Esophagus squamous epithelium (tissue), 5 donors: ENCODE measurements at regions not wholly inside any gene's neighbourhood (a gene's known extent, or its start where the extent isn't known, plus 50 kb on each side); places are given as distances from the start of the nearest gene placed in this dataset.

Experiments used
- DNase-seq: peaks from one replicate; lab custom pipeline; 2025; lab: John Stamatoyannopoulos, UW
- H3K27ac ChIP-seq, 4 donors: fragments of 200-600 bp; sonication (generic); one replicate each; pipeline ENCODE4 v1.5.1; 2016 to 2019; ENCODE audit warnings: mild to moderate bottlenecking in 1 of 4
- H3K27me3 ChIP-seq, 4 donors: fragments of 200-600 bp; sonication (generic); 1 replicate in 3 of 4; 2 replicates in 1 of 4; pipeline versions ENCODE4 v1.5.1 to v1.6.0; 2017 to 2021; ENCODE audit warnings: antibody characterized with exemption in 1 of 4
- H3K36me3 ChIP-seq, 3 donors: fragments of 200-600 bp; sonication (generic); one replicate each; pipeline ENCODE4 v1.5.1; 2016 to 2019
- H3K4me1 ChIP-seq, 3 donors: fragments of 200-600 bp; sonication (generic); one replicate each; pipeline ENCODE4 v1.5.1; 2017 to 2019
- H3K4me3 ChIP-seq, 4 donors: fragments of 200-600 bp; sonication (generic); 1 replicate in 3 of 4; 2 replicates in 1 of 4; pipeline ENCODE4 v1.5.1; 2016 to 2019; ENCODE audit warnings: mild to moderate bottlenecking in 2 of 4, moderate library complexity in 1 of 4
- H3K9me3 ChIP-seq, 3 donors: fragments of 200-600 bp; sonication (generic); one replicate each; pipeline ENCODE4 v1.5.1; 2016 to 2019
- POLR2A ChIP-seq, 4 donors: fragments of 450-650 bp; IDR thresholded peaks; one replicate each; pipeline ENCODE4 v1.6.1; 2017; ENCODE audit warnings: antibody characterized with exemption in 4 of 4, mild to moderate bottlenecking in 4 of 4, moderate library complexity in 3 of 4
- WGBS, 2 donors: methylation state at CpG; one replicate each; pipeline ENCODE4 v1.1.5; 2018; 5-methylcytosine and 5-hydroxymethylcytosine counted together
- intact Hi-C: fragments of 100-400 bp; cut with DNase I; formaldehyde crosslinking; loops from one replicate; pipeline ENCODE4 v1.15.0; 2022
- TF ChIP-seq, protein P1 (sequence below), 6 experiments: fragments of 450-650 bp in 4 of 6; fragments of 200-600 bp in 2 of 6; sonication (generic) in 2 of 6; IDR thresholded peaks; one replicate each; pipeline ENCODE4 v1.5.1; 2016 to 2019; ENCODE audit warnings: antibody characterized with exemption in 6 of 6, mild to moderate bottlenecking in 4 of 6, moderate library complexity in 4 of 6
- donor health status: DM: yes; HTN: yes; CAD: no.

DNA sequence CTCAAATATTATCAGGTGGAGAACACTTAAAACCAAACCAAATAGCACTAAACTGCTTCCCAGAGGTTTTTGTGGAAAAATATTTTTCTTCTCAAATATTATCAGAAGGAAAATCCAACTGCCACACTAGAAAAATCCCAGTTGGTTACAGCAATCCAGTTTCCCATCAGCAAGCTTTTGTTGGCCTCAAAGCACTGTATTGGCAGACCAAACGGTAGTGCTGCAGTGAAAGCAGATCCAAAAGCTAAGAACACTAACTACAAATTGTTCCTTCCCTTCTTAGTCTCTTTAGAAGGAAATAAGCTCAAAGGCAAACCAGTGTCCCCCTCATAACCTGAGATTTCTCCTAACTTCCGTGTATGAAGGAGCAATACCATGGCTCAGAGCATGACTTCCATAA is 105.3 kb downstream of the TRIM36 start:
- H3K9me3 ChIP-seq: no peaks in the 10 kb centered on the region
- H3K27me3 ChIP-seq: no peaks in the 10 kb centered on the region
- TF ChIP-seq POLR2A (IDR thresholded peaks at IDR 0.05): no peak
- TF ChIP-seq, protein P1, sequence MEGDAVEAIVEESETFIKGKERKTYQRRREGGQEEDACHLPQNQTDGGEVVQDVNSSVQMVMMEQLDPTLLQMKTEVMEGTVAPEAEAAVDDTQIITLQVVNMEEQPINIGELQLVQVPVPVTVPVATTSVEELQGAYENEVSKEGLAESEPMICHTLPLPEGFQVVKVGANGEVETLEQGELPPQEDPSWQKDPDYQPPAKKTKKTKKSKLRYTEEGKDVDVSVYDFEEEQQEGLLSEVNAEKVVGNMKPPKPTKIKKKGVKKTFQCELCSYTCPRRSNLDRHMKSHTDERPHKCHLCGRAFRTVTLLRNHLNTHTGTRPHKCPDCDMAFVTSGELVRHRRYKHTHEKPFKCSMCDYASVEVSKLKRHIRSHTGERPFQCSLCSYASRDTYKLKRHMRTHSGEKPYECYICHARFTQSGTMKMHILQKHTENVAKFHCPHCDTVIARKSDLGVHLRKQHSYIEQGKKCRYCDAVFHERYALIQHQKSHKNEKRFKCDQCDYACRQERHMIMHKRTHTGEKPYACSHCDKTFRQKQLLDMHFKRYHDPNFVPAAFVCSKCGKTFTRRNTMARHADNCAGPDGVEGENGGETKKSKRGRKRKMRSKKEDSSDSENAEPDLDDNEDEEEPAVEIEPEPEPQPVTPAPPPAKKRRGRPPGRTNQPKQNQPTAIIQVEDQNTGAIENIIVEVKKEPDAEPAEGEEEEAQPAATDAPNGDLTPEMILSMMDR (IDR thresholded peaks at IDR 0.05): no peak
- DNase-seq: no peak
- H3K4me1 ChIP-seq: peaks cover 0 to 4% (median 3%) of the 10 kb centered on the region in 3 donors
- 60 to 62% methylated on average over 2 of the region's 2 CpGs for WGBS, 2 donors
- no peak overlapping the region for H3K4me3 ChIP-seq
- H3K27ac ChIP-seq: no peak overlapping the region
- H3K36me3 ChIP-seq: no peaks in the 10 kb centered on the region
- intact Hi-C loops: no loop called here

DNA sequence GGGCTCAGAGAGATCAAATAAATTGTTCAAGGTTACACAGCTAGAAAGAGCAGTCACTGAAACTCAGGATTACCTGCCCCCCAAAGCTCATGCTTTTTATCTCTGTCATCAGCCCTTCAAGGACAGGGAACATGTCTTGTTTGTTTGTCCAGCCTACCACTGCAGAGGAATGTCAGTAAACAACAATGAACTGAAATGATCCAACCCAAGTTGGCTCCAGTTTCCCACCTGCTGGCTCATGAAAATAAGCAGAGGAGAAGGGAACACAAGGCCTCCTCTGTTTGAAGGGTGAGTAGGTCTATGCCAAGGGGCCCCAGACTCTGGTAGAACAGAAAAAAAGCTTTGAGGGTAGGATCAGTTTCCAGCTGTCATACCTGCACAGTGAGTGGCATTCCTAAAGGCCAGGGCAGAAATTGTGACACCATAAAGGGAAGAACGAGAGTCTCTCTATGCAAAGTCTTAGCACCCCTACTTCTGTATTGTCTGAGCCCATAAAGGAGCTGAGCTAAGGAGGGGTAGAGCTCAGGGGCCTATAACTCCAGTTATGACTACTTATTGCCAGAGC is 115.2 kb downstream of the TRIM36 start:
- Histone ChIP-seq H3K4me1 (no peaks in the 10 kb centered on the region), H3K4me3 (no peak overlapping the region), H3K9me3 (no peaks in the 10 kb centered on the region), H3K36me3 (no peaks in the 10 kb centered on the region), H3K27ac (no peak overlapping the region), H3K27me3 (no peaks in the 10 kb centered on the region)
- DNase-seq: no peak
- WGBS, 2 donors: 58 to 78% methylated on average over 1 of the region's 1 CpG
- intact Hi-C loops: no loop called here
- no peak for TF ChIP-seq POLR2A (IDR thresholded peaks at IDR 0.05)
- TF ChIP-seq, protein P1 (IDR thresholded peaks at IDR 0.05): no peak

DNA sequence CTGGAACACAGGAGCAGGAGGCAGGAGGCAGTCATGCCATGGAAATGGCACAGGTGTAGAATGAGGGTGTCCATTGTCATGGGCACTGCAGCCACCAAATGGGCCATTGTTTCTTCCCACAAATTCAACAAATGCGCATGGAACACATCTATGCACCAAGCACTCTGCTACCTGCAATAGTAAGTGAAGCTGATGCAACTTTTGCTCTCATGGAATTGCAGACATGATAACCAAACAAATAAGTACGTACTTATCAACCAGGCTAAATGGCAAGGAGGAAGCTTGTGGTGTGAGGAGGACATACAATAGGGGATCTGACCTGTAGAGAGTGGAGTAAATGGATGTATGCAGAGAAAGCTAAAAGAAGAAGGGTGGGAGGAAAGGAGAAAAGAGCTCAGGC is 116.8 kb downstream of the TRIM36 start:
- Histone ChIP-seq H3K27me3 (no peaks in the 10 kb centered on the region), H3K27ac (no peak overlapping the region), H3K36me3 (no peaks in the 10 kb centered on the region), H3K4me1 (no peaks in the 10 kb centered on the region), H3K4me3 (no peak overlapping the region), H3K9me3 (no peaks in the 10 kb centered on the region)
- TF ChIP-seq, protein P1 (IDR thresholded peaks at IDR 0.05): no peak
- no peak for TF ChIP-seq POLR2A (IDR thresholded peaks at IDR 0.05)
- DNase-seq: no peak
- intact Hi-C loops: no loop called here
- 85% methylated on average over 2 of the region's 2 CpGs for WGBS, 2 donors

DNA sequence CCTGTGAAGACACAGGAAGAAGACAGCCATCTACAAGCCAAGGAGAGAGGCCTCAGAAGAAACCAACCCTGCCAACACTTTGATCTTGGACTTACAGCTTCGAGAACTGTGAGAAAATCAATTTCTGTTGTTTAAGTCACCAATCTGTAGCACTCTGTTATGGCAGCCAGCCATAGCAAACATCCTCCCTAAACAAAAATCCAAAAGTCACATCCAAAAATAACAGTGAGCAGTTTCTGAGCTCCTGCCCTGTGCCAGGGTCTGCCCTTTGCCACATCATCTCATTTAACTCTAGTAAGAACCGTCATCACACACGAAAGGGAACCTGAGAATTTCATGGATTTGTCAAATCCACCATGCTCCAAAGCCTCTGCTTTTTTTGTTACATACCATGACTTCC is 118.8 kb downstream of the TRIM36 start:
- DNase-seq: no peak
- Histone ChIP-seq H3K27ac (no peak overlapping the region), H3K36me3 (no peaks in the 10 kb centered on the region), H3K4me3 (no peak overlapping the region), H3K27me3 (no peaks in the 10 kb centered on the region), H3K4me1 (no peaks in the 10 kb centered on the region), H3K9me3 (no peaks in the 10 kb centered on the region)
- WGBS, 2 donors: 20 to 32% methylated on average over 3 of the region's 3 CpGs
- TF ChIP-seq, protein P1 (IDR thresholded peaks at IDR 0.05): no peak
- no peak for TF ChIP-seq POLR2A (IDR thresholded peaks at IDR 0.05)
- intact Hi-C loops: no loop called here

DNA sequence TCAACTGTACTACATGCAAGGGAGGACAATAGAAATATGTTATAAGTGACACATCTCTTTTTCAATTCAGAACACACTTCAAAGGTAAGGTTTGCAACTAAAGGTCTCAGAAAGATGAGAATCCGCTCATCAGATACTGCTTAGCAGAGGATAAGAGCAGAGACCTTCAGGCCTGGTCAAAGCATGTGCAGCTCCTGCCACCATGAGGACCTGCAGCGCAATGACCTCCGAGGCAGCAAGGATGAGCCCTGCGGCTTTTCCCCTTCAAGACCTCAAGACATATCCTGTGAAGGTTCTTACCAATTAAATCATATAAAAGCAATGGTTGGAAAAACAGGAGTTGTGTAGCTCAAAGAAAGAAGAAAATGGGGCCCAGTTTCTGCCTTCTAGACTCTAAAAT is 135.8 kb downstream of the TRIM36 start:
- intact Hi-C loops: no loop called here
- no peak for TF ChIP-seq POLR2A (IDR thresholded peaks at IDR 0.05)
- TF ChIP-seq, protein P1 (IDR thresholded peaks at IDR 0.05): no peak
- Histone ChIP-seq H3K27ac (no peak overlapping the region), H3K36me3 (no peaks in the 10 kb centered on the region), H3K27me3 (no peaks in the 10 kb centered on the region), H3K9me3 (peaks cover 0 to 6% (median 0%) of the 10 kb centered on the region in 3 donors), H3K4me3 (no peak overlapping the region), H3K4me1 (no peaks in the 10 kb centered on the region)
- no peak for DNase-seq
- WGBS, 2 donors: 54 to 61% methylated on average over 4 of the region's 4 CpGs
